Bronchial epithelial cell (primary cell): ENCODE measurements at regions not wholly inside any gene's neighbourhood (a gene's known extent, or its start where the extent isn't known, plus 50 kb on each side); places are given as distances from the start of the nearest gene placed in this dataset.

Experiments
- DNase-seq: peaks from one replicate; pipeline ENCODE4 v3.0.0-alpha.2; 2010; ENCODE audit warnings: low read depth
- FAIRE-seq: peaks from 2 replicates; lab custom pipeline; 2011; peaks lifted over from hg19 to GRCh38; lab: Jason Lieb, UNC
- H3K27me3 ChIP-seq: 2 replicates; pipeline ENCODE4 v1.5.1; 2011; ENCODE audit warnings: low read length; ENCODE audit not compliant: control insufficient read depth, insufficient read depth
- H3K36me3 ChIP-seq: 2 replicates; pipeline ENCODE4 v1.5.1; 2011; ENCODE audit warnings: low read length; ENCODE audit not compliant: control insufficient read depth, insufficient read depth
- H3K4me3 ChIP-seq: 2 replicates; pipeline ENCODE4 v1.5.1; 2011; ENCODE audit warnings: mild to moderate bottlenecking, low read depth, low read length, control low read depth
- CTCF ChIP-seq: IDR thresholded peaks from 2 replicates; pipeline ENCODE4 v1.5.1; 2011; ENCODE audit warnings: mild to moderate bottlenecking, moderate library complexity, low read length, control low read depth, inconsistent platforms; ENCODE audit not compliant: insufficient read depth, severe bottlenecking

DNA sequence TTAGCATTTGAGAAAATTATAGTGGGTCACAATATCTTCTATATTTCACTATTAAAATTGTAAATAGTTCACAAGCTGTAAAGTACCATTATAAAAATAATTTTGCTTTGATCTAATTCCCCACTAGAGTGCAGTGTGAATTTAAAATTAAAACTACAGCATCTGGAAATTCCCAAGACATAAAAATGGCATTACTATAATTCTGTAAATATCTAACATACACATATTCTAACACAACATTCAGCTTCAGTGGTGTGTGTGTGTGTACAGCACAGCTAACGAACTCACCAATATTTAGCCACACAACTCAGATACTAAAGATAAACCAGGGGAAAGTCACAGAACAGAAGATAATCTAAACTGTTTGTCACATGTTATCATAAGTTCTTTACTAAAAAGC is 424.9 kb upstream of the ZNF385D start:
- no peak for TF ChIP-seq CTCF
- no peak overlapping the region for H3K4me3 ChIP-seq
- FAIRE-seq: no peak
- H3K27me3 ChIP-seq: no peaks in the 10 kb centered on the region
- H3K36me3 ChIP-seq: no peaks in the 10 kb centered on the region
- no peak for DNase-seq

- no peaks in the 10 kb centered on the region for H3K27me3 ChIP-seq
- DNase-seq: no peak
- H3K36me3 ChIP-seq: no peaks in the 10 kb centered on the region
- no peak for TF ChIP-seq CTCF
- FAIRE-seq: no peak
- H3K4me3 ChIP-seq: no peak overlapping the region
These were observed 425.9 kb upstream of the ZNF385D start for GRCh38 chr3:22176911-22177310.

DNA sequence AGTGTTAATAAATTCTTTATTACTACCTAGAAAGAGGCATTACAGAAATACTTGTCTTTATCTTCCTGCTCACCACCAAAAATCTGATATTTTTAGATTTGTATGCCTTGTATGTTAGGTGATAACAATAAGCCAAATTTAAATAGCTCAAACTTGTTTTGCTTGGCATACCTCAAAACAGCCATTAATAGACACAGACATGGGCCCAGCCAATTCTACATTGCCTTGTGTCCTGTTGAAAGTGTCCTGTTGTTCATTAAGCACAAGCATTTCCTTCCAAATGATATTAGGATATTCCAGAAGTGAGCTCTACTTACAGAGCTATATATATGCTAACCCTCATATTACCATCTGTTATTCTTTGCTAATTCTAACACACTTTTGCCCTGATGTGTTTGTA is 438.6 kb upstream of the ZNF385D start:
- Histone ChIP-seq H3K4me3 (no peak overlapping the region), H3K27me3 (no peaks in the 10 kb centered on the region), H3K36me3 (no peaks in the 10 kb centered on the region)
- no peak for TF ChIP-seq CTCF
- DNase-seq (no peak), FAIRE-seq (no peak)

- no peak for TF ChIP-seq CTCF
- H3K4me3 ChIP-seq: no peak overlapping the region
- no peak for DNase-seq
- no peak for FAIRE-seq
- no peaks in the 10 kb centered on the region for H3K36me3 ChIP-seq
- H3K27me3 ChIP-seq: no peaks in the 10 kb centered on the region
These were observed 448.1 kb upstream of the ZNF385D start for GRCh38 chr3:22199095-22199494.

- no peak for FAIRE-seq
- Histone ChIP-seq H3K36me3 (no peaks in the 10 kb centered on the region), H3K27me3 (no peaks in the 10 kb centered on the region), H3K4me3 (no peak overlapping the region)
- DNase-seq: no peak
- TF ChIP-seq CTCF: no peak
These were observed 457.8 kb upstream of the ZNF385D start for GRCh38 chr3:22208844-22209243.

DNA sequence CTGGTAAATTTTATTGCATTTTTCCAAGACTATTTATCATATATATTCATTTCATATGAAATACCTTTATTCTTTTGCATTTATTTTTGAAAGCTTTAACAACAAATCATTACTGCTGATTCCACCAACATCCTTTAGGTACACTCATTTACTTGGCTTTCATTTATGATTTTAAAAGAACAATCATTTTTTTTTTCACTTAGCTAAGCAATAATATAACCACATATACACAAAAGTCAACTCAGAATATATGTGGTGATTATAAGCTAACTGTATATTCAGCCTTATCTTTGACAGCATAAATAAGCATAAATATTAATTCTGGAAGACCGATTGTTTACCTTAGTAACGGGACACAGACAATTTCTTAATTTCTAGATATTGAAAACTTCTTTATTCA is 458.6 kb upstream of the ZNF385D start:
- DNase-seq (no peak), FAIRE-seq (no peak)
- Histone ChIP-seq H3K4me3 (no peak overlapping the region), H3K36me3 (no peaks in the 10 kb centered on the region), H3K27me3 (no peaks in the 10 kb centered on the region)
- TF ChIP-seq CTCF: no peak
